IPS DF 6.9 (cell line): ENCODE measurements at regions not wholly inside any gene's neighbourhood (a gene's known extent, or its start where the extent isn't known, plus 50 kb on each side); places are given as distances from the start of the nearest gene placed in this dataset.

Experiments used
- DNase-seq: peaks from one replicate; pipeline ENCODE4 v3.0.0-alpha.2; 2013; ENCODE audit warnings: low read depth, low spot score
- H3K27ac ChIP-seq: one replicate; pipeline ENCODE4 v1.5.1; 2013; ENCODE audit warnings: low read length, control low read depth
- H3K27me3 ChIP-seq: 2 replicates; pipeline ENCODE4 v1.6.1; 2013; ENCODE audit warnings: mild to moderate bottlenecking, low read length; ENCODE audit not compliant: control insufficient read depth, insufficient read depth
- H3K36me3 ChIP-seq: 2 replicates; pipeline ENCODE4 v1.6.1; 2013; ENCODE audit warnings: low read length; ENCODE audit not compliant: control insufficient read depth, insufficient read depth
- H3K4me1 ChIP-seq: 2 replicates; pipeline ENCODE4 v1.6.1; 2013; ENCODE audit warnings: low read length; ENCODE audit not compliant: control insufficient read depth, insufficient read depth
- H3K4me3 ChIP-seq: 2 replicates; pipeline ENCODE4 v1.5.1; 2013; ENCODE audit warnings: mild to moderate bottlenecking, low read length
- H3K9me3 ChIP-seq: 2 replicates; pipeline ENCODE4 v1.6.1; 2013; ENCODE audit warnings: low read length, inconsistent platforms; ENCODE audit not compliant: control insufficient read depth, insufficient read depth
- WGBS: extraction: QIAGEN DNeasy Blood & Tissue Kit; methylation state at CpG from one replicate; pipeline ENCODE4 v1.1.7; 2013; ENCODE audit warnings: mixed read lengths, missing lambda C conversion rate; ENCODE audit not compliant: insufficient read length, insufficient coverage; 5-methylcytosine and 5-hydroxymethylcytosine counted together

- no peaks in the 10 kb centered on the region; the same call in 1 of the 2 replicates for H3K27me3 ChIP-seq
- H3K36me3 ChIP-seq = no peaks in the 10 kb centered on the region
- H3K9me3 ChIP-seq = no peaks in the 10 kb centered on the region
- DNase-seq = peak; percentile 11
- H3K27ac ChIP-seq = no peak overlapping the region
- no CpG with 5 or more reads among the region's 5 CpGs for WGBS
- H3K4me3 ChIP-seq = no peak overlapping the region
- H3K4me1 ChIP-seq = no peaks in the 10 kb centered on the region
These were observed 125.4 kb upstream of the SPDL1 start for GRCh38 chr5:169458221-169458620.

- Histone ChIP-seq H3K27ac (no peak overlapping the region), H3K27me3 (no peaks in the 10 kb centered on the region), H3K4me3 (no peak overlapping the region), H3K9me3 (no peaks in the 10 kb centered on the region), H3K36me3 (no peaks in the 10 kb centered on the region), H3K4me1 (no peaks in the 10 kb centered on the region)
- WGBS = no CpG with 5 or more reads among the region's 1 CpG
- DNase-seq = no peak
These were observed 133.1 kb upstream of the SPDL1 start for GRCh38 chr5:169450464-169450863.

DNA sequence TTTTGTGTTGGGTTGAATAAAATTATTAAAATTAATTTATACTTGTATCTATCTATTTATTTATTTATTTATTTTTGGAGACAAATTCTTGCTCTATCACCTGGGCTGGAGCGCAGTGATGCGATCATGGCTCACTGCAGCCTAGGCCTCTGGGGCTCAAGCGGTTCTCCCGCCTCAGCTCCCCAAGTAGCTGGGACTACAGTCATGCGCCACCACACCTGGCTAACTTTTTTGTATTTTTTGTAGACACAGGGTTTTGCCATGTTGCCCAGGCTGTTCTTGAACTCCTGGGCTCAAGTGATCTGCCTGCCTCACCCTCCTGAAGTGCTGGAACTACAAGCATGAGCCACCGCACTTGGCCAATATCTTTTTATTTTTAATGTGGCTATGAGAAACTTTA is 134.7 kb upstream of the SPDL1 start:
- no CpG with 5 or more reads among the region's 6 CpGs for WGBS
- H3K4me1 ChIP-seq = no peaks in the 10 kb centered on the region
- H3K9me3 ChIP-seq = no peaks in the 10 kb centered on the region
- H3K27ac ChIP-seq = no peak overlapping the region
- no peaks in the 10 kb centered on the region for H3K36me3 ChIP-seq
- no peaks in the 10 kb centered on the region for H3K27me3 ChIP-seq
- H3K4me3 ChIP-seq = no peak overlapping the region
- no peak for DNase-seq

DNA sequence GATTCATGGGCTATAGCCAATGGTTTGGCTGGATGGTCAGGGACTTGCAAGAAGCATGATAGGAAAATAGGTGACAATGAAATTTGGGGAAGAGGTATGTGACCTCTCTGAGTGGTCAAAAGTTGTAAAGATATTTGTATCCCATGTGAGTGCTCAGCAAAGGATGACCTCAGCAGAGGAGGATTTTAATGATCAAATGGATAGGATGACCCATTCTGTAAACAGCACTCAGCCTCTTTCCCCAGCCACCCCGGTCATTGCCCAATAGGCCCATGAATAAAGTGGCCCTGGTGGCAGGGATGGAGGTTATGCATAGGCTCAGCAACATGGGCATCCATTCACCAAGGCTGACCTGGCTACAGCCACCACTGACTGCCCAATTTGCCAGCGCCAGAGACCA is 138.4 kb upstream of the SPDL1 start:
- Histone ChIP-seq H3K27ac (no peak overlapping the region), H3K36me3 (no peaks in the 10 kb centered on the region), H3K4me3 (no peak overlapping the region), H3K27me3 (no peaks in the 10 kb centered on the region), H3K9me3 (no peaks in the 10 kb centered on the region), H3K4me1 (no peaks in the 10 kb centered on the region)
- WGBS = no CpG with 5 or more reads among the region's 2 CpGs
- DNase-seq = no peak

DNA sequence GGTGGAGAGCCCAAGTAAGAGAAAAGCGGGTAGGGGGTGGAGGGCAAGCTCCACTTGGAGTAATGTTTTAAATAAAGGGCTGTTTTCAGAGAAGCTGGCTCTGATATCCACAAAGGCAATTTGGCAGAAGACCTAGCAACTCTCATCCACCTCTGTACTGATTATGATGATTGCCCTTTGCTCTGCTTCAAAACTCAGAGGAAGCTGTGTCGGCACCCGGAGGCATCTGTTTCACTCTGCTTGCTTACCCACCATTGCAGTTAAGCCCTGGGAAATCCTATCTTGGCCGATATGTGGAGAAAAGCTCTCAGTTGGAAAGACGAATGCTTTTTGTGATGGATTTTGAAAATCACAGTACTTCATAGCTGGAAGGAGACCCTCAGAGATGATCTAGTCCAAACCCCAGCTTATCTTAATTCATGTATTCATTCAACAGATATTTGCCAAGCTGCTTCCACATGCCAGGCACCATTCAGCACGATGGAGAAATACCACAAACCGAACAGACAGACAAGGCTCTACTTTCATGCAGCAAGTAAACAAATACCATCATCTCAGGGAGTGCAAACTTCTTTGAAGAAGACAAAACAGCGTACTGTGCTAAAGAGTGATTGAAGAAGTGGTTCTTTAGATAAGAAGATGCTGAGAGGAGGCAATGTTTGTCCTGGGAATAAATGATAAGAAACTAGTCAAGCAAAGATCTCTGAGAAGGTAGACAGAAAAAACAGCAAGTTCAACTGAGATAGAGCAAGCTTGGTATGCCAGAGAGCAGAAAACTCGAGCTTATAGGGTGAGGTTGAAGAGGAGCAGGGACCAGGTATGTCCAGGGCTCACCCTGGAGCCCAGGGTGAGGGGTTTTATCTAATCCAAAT is 140.4 kb upstream of the SPDL1 start:
- no peaks in the 10 kb centered on the region for H3K4me1 ChIP-seq
- no peak overlapping the region for H3K27ac ChIP-seq
- no CpG with 5 or more reads among the region's 9 CpGs for WGBS
- no peak overlapping the region for H3K4me3 ChIP-seq
- H3K36me3 ChIP-seq = no peaks in the 10 kb centered on the region
- no peaks in the 10 kb centered on the region for H3K27me3 ChIP-seq
- no peak for DNase-seq
- H3K9me3 ChIP-seq = no peaks in the 10 kb centered on the region

GRCh38 chr5:169442403-169442874 is 141.1 kb upstream of the SPDL1 start:
- WGBS = no CpG with 5 or more reads among the region's 2 CpGs
- H3K27me3 ChIP-seq = no peaks in the 10 kb centered on the region
- no peak overlapping the region for H3K4me3 ChIP-seq
- H3K36me3 ChIP-seq = no peaks in the 10 kb centered on the region
- no peaks in the 10 kb centered on the region for H3K4me1 ChIP-seq
- DNase-seq = no peak
- no peak overlapping the region for H3K27ac ChIP-seq
- no peaks in the 10 kb centered on the region for H3K9me3 ChIP-seq

GRCh38 chr5:169440107-169440705 is 139.3 kb upstream of the SLIT3 start:
- no peaks in the 10 kb centered on the region for H3K9me3 ChIP-seq
- peaks cover 2% of the 10 kb centered on the region; the same call in 1 of the 2 replicates for H3K4me1 ChIP-seq
- H3K4me3 ChIP-seq = no peak overlapping the region
- no CpG with 5 or more reads among the region's 3 CpGs for WGBS
- no peaks in the 10 kb centered on the region for H3K27me3 ChIP-seq
- no peak for DNase-seq
- no peaks in the 10 kb centered on the region for H3K36me3 ChIP-seq
- H3K27ac ChIP-seq = no peak overlapping the region

DNA sequence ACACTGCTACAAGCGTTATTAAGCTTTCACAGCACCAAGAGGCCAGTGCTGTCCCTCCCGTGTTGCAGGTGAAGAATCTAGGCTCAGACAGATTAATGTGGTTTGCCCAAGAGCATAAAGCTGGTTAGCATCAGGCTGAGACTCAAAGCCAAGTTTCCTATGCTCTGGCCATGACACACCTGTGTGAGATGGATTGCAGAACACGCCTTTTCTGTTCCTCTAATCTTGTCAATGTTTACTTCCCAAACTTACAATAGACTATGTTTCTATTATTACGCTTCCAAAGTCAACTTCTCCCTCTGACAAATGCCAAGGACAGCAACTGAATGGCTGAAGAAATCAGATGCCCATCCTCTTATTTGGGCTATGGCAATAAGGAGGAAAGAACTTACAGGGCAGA is 138.4 kb upstream of the SLIT3 start:
- peaks cover 2% of the 10 kb centered on the region; the same call in 1 of the 2 replicates for H3K4me1 ChIP-seq
- H3K4me3 ChIP-seq = no peak overlapping the region
- H3K27me3 ChIP-seq = no peaks in the 10 kb centered on the region
- H3K27ac ChIP-seq = no peak overlapping the region
- H3K36me3 ChIP-seq = no peaks in the 10 kb centered on the region
- DNase-seq = no peak
- H3K9me3 ChIP-seq = no peaks in the 10 kb centered on the region
- WGBS = no CpG with 5 or more reads among the region's 4 CpGs

DNA sequence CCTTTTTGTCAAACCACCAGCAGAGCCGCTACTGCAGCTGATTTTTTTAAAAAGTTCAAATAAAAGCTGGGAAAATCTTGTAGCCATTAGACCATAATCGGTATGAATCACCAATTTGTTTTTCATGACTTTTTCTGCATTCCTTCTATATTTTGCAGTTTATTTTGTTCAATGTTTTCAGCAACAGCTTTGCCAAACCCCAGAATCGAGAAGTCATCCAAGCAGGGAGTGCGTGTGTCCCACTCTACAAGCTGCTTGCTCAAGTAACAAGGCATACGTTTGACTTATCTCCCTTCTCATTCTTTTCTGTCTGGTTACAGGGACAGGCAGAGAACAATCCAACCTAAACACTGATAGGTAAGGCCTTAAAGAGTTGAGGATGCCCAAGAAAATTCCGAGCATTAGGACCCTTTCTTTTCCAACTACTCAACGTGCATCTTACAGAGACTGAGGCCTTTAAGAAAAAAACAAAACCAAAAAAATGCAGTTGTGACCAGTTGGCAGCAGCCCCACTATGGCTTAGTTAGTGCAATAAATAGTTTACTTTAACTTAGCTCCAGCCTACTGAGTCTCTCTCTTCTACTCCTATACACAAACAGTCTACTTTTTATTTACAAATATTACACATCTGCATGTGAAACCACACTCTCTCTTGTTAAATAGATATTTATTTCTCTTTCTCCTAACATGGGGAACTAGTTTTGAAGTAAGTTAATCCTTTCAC is 134.7 kb upstream of the SLIT3 start:
- Histone ChIP-seq H3K4me1 (peaks cover 2% of the 10 kb centered on the region; the same call in 1 of the 2 replicates), H3K27me3 (no peaks in the 10 kb centered on the region), H3K9me3 (no peaks in the 10 kb centered on the region), H3K27ac (no peak overlapping the region), H3K4me3 (no peak overlapping the region), H3K36me3 (no peaks in the 10 kb centered on the region)
- WGBS = no CpG with 5 or more reads among the region's 7 CpGs
- DNase-seq = no peak

- no peaks in the 10 kb centered on the region for H3K36me3 ChIP-seq
- DNase-seq = no peak
- H3K27me3 ChIP-seq = no peaks in the 10 kb centered on the region
- H3K4me3 ChIP-seq = no peak overlapping the region
- WGBS = no CpG with 5 or more reads among the region's 5 CpGs
- peaks cover 2% of the 10 kb centered on the region; the same call in 1 of the 2 replicates for H3K4me1 ChIP-seq
- no peaks in the 10 kb centered on the region for H3K9me3 ChIP-seq
- H3K27ac ChIP-seq = no peak overlapping the region
These were observed 132.3 kb upstream of the SLIT3 start for GRCh38 chr5:169433221-169433651.
